ENCODE measurements at regions not wholly inside any gene's neighbourhood (a gene's known extent, or its start where the extent isn't known, plus 50 kb on each side); places are given as distances from the start of the nearest gene placed in this dataset.

DNA sequence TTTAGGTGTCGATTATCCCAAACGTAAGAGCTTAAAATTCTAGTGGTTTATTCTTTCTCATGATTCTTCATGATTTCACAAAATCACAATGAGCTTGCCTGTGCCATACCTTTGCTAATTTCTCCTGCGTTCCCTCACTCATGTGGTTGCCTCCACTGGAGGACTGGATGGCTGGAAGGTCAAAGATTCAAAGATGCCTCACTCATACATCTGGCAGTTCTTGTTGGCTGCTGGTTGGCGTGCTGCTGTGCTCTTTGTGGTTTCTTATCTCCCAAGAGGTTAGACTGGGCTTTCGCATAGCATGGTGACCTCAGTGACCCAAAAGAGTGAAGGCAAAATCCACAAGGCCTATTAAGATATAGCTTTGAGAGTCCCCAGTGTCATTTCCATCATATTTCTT lies 877.6 kb upstream of the AUTS2 start:
- no peak overlapping the region for H3K4ac ChIP-seq (replicated peaks; ENCODE audit: insufficient read length, low read depth, low read length)
- no peak overlapping the region for H2BK15ac ChIP-seq (ENCODE audit: low read length)
- no peak overlapping the region for H3K4me3 ChIP-seq (ENCODE audit: extremely low read depth in 1 of 4, insufficient read depth in 2 of 4, low read depth in 3 of 4, low read length in 4 of 4)
- H3K9me3 ChIP-seq (ENCODE audit: insufficient read depth in 2 of 2, low read depth in 1 of 2, low read length in 1 of 2) = no peaks in the 10 kb centered on the region
- no peaks in the 10 kb centered on the region for H3K27me3 ChIP-seq (replicated peaks in 1 of 4; ENCODE audit: control insufficient read depth in 3 of 4, extremely low read depth in 1 of 4, insufficient read depth in 3 of 4, low read length in 3 of 4)
- TF ChIP-seq RNF2 (IDR thresholded peaks at IDR 0.05; ENCODE audit: borderline replicate concordance, low read depth, low read length, missing control alignments, poor library complexity, severe bottlenecking) = no peak
- TF ChIP-seq CEBPB (IDR thresholded peaks at IDR 0.05; ENCODE audit: low read depth, low read length) = no peak
- no peak for TF ChIP-seq E2F6 (IDR thresholded peaks at IDR 0.05)
- no peak for TF ChIP-seq BCL11A (IDR thresholded peaks at IDR 0.05; ENCODE audit: low read depth in 2 of 2, low read length in 2 of 2)
- TF ChIP-seq HDAC6 (IDR thresholded peaks at IDR 0.05; ENCODE audit: low read depth, low read length) = no peak
- no peak for TF ChIP-seq SIX5 (IDR thresholded peaks at IDR 0.05; ENCODE audit: low read depth, low read length)
- TF ChIP-seq, protein P1, sequence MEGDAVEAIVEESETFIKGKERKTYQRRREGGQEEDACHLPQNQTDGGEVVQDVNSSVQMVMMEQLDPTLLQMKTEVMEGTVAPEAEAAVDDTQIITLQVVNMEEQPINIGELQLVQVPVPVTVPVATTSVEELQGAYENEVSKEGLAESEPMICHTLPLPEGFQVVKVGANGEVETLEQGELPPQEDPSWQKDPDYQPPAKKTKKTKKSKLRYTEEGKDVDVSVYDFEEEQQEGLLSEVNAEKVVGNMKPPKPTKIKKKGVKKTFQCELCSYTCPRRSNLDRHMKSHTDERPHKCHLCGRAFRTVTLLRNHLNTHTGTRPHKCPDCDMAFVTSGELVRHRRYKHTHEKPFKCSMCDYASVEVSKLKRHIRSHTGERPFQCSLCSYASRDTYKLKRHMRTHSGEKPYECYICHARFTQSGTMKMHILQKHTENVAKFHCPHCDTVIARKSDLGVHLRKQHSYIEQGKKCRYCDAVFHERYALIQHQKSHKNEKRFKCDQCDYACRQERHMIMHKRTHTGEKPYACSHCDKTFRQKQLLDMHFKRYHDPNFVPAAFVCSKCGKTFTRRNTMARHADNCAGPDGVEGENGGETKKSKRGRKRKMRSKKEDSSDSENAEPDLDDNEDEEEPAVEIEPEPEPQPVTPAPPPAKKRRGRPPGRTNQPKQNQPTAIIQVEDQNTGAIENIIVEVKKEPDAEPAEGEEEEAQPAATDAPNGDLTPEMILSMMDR (IDR thresholded peaks at IDR 0.05; ENCODE audit: control extremely low read depth in 1 of 3, insufficient read depth in 1 of 3, low read depth in 1 of 3, low read length in 3 of 3) = no peak
- TF ChIP-seq SUZ12 (IDR thresholded peaks at IDR 0.05; ENCODE audit: low read length) = no peak
- no peak for TF ChIP-seq YY1 (IDR thresholded peaks at IDR 0.05; ENCODE audit: low read depth, low read length)
- no peak for TF ChIP-seq ASH2L (IDR thresholded peaks at IDR 0.05; ENCODE audit: low read length)
- no peak overlapping the region for H4K91ac ChIP-seq (replicated peaks; ENCODE audit: insufficient read length, low read length)
- H3K18ac ChIP-seq (ENCODE audit: extremely low read depth, low read length) = no peak overlapping the region
- H3K4me2 ChIP-seq (ENCODE audit: insufficient read depth in 1 of 2, low read depth in 2 of 2, low read length in 2 of 2) = no peak overlapping the region
- H2BK20ac ChIP-seq (ENCODE audit: low read length) = no peak overlapping the region
- H2AFZ ChIP-seq (ENCODE audit: low read length) = no peak overlapping the region
- POLR2A ChIA-PET (ENCODE audit: partially characterized antibody) = no interaction called here
- H3K23ac ChIP-seq (ENCODE audit: insufficient read length) = no peak overlapping the region
- no peak for DNase-seq (ENCODE audit: low read depth in 1 of 2, low spot score in 2 of 2)
- no peak overlapping the region for H3K9ac ChIP-seq (replicated peaks in 1 of 4; ENCODE audit: extremely low read depth in 1 of 4, low read depth in 3 of 4, low read length in 3 of 4)
- no peak overlapping the region for H3K14ac ChIP-seq (ENCODE audit: insufficient read length)
- H3K23me2 ChIP-seq (ENCODE audit: low read depth, low read length) = no peaks in the 10 kb centered on the region
- FAIRE-seq = no peak
- no peak overlapping the region for H3K56ac ChIP-seq (replicated peaks; ENCODE audit: insufficient read length, low read depth, low read length)
- no peak overlapping the region for H2AK5ac ChIP-seq (ENCODE audit: low read depth, low read length)
- no peak overlapping the region for H4K8ac ChIP-seq (ENCODE audit: extremely low read depth, insufficient read depth, low read length)
- no peak overlapping the region for H3K27ac ChIP-seq (ENCODE audit: low read depth, low read length)
- H4K5ac ChIP-seq (ENCODE audit: insufficient read length, low read depth, low read length) = no peak overlapping the region
- no peak overlapping the region for H2BK5ac ChIP-seq (ENCODE audit: low read depth, low read length)
- H3K36me3 ChIP-seq (ENCODE audit: control insufficient read depth in 2 of 4, insufficient read depth in 4 of 4, low read length in 3 of 4) = no peaks in the 10 kb centered on the region
- H3K79me2 ChIP-seq (ENCODE audit: control insufficient read depth in 1 of 2, insufficient read depth in 2 of 2, low read length in 2 of 2) = no peaks in the 10 kb centered on the region
- CTCF ChIA-PET (ENCODE audit: partially characterized antibody) = no interaction called here
- no peak overlapping the region for H2BK120ac ChIP-seq (replicated peaks; ENCODE audit: low read depth, low read length)
- no peaks in the 10 kb centered on the region for H3K4me1 ChIP-seq (replicated peaks in 1 of 4; ENCODE audit: control insufficient read depth in 3 of 4, insufficient read depth in 4 of 4, low read length in 3 of 4)
- H2BK12ac ChIP-seq (ENCODE audit: low read depth, low read length) = no peak overlapping the region
- no peaks in the 10 kb centered on the region for H4K20me1 ChIP-seq (replicated peaks in 1 of 2; ENCODE audit: control insufficient read depth in 1 of 2, insufficient read depth in 2 of 2, low read length in 2 of 2)
- no peaks in the 10 kb centered on the region for H3K79me1 ChIP-seq (ENCODE audit: low read depth, low read length)
- WGBS, 2 experiments (ENCODE audit: extremely low coverage in 1 of 2, insufficient coverage in 1 of 2, insufficient read length in 1 of 2, insufficient replicate concordance in 2 of 2, low coverage in 1 of 2, low lambda C conversion rate in 2 of 2, missing lambda C conversion rate in 1 of 2) = 95% methylated on average over 5 of the region's 5 CpGs; no CpG with 5 or more reads in 1 of the 2 experiments

Measured in H1 (cell line).